ENCODE measurements at regions not wholly inside any gene's neighbourhood (a gene's known extent, or its start where the extent isn't known, plus 50 kb on each side); places are given as distances from the start of the nearest gene placed in this dataset.

- TF ChIP-seq SPI1 (IDR thresholded peaks at IDR 0.05; ENCODE audit: borderline replicate concordance, low read depth) (no peak), REST (IDR thresholded peaks at IDR 0.05; ENCODE audit: insufficient replicate concordance, low read depth) (no peak), CTCF (IDR thresholded peaks at IDR 0.05; ENCODE audit: insufficient read depth, low read length) (no peak), POLR2AphosphoS5 (IDR thresholded peaks at IDR 0.05; ENCODE audit: low read depth) (no peak), GABPA (IDR thresholded peaks at IDR 0.05; ENCODE audit: low read depth) (no peak)
- no peak overlapping the region for H3K4me3 ChIP-seq (replicated peaks; ENCODE audit: insufficient read depth, low read length)
- H3K27me3 ChIP-seq (ENCODE audit: insufficient read depth, poor library complexity, severe bottlenecking), result no peaks in the 10 kb centered on the region
- no peak for DNase-seq (ENCODE audit: low read depth in 1 of 2, low spot score in 1 of 2)
- H3K27ac ChIP-seq (replicated peaks), result no peak overlapping the region
Observed at GRCh38 chr6:100307561-100307960, 157.2 kb downstream of the SIM1 start.

GRCh38 chr6:100305209-100305869 is 159.4 kb downstream of the SIM1 start:
- H3K27me3 ChIP-seq (ENCODE audit: insufficient read depth, poor library complexity, severe bottlenecking), result no peaks in the 10 kb centered on the region
- TF ChIP-seq CTCF (IDR thresholded peaks at IDR 0.05; ENCODE audit: insufficient read depth, low read length) (no peak), SPI1 (IDR thresholded peaks at IDR 0.05; ENCODE audit: borderline replicate concordance, low read depth) (no peak), POLR2AphosphoS5 (IDR thresholded peaks at IDR 0.05; ENCODE audit: low read depth) (no peak), REST (IDR thresholded peaks at IDR 0.05; ENCODE audit: insufficient replicate concordance, low read depth) (no peak), GABPA (IDR thresholded peaks at IDR 0.05; ENCODE audit: low read depth) (no peak)
- no peak overlapping the region for H3K27ac ChIP-seq (replicated peaks)
- H3K4me3 ChIP-seq (replicated peaks; ENCODE audit: insufficient read depth, low read length), result no peak overlapping the region
- no peak for DNase-seq (ENCODE audit: low read depth in 1 of 2, low spot score in 1 of 2)

- TF ChIP-seq REST (IDR thresholded peaks at IDR 0.05; ENCODE audit: insufficient replicate concordance, low read depth) (no peak), CTCF (IDR thresholded peaks at IDR 0.05; ENCODE audit: insufficient read depth, low read length) (no peak), POLR2AphosphoS5 (IDR thresholded peaks at IDR 0.05; ENCODE audit: low read depth) (no peak), SPI1 (IDR thresholded peaks at IDR 0.05; ENCODE audit: borderline replicate concordance, low read depth) (peak; percentile 38; the same call in 1 of the 2 replicates), GABPA (IDR thresholded peaks at IDR 0.05; ENCODE audit: low read depth) (no peak)
- DNase-seq (ENCODE audit: low read depth in 1 of 2, low spot score in 1 of 2), result no peak
- Histone ChIP-seq H3K27me3 (ENCODE audit: insufficient read depth, poor library complexity, severe bottlenecking) (no peaks in the 10 kb centered on the region), H3K27ac (replicated peaks) (no peak overlapping the region), H3K4me3 (replicated peaks; ENCODE audit: insufficient read depth, low read length) (no peak overlapping the region)
Observed at GRCh38 chr6:100304575-100304974, 160.1 kb downstream of the SIM1 start.

Data from HL-60 (cell line).